ENCODE measurements at regions not wholly inside any gene's neighbourhood (a gene's known extent, or its start where the extent isn't known, plus 50 kb on each side); places are given as distances from the start of the nearest gene placed in this dataset.
"Not testable (repeated sequence)": the region's sequence is repeated elsewhere in the genome, so short reads cannot be mapped to it uniquely, and the experiment has no call there.

- no peak for DNase-seq
Observed at GRCh38 chr4:53865054-53865453, 199.4 kb downstream of the CHIC2 start.

DNA sequence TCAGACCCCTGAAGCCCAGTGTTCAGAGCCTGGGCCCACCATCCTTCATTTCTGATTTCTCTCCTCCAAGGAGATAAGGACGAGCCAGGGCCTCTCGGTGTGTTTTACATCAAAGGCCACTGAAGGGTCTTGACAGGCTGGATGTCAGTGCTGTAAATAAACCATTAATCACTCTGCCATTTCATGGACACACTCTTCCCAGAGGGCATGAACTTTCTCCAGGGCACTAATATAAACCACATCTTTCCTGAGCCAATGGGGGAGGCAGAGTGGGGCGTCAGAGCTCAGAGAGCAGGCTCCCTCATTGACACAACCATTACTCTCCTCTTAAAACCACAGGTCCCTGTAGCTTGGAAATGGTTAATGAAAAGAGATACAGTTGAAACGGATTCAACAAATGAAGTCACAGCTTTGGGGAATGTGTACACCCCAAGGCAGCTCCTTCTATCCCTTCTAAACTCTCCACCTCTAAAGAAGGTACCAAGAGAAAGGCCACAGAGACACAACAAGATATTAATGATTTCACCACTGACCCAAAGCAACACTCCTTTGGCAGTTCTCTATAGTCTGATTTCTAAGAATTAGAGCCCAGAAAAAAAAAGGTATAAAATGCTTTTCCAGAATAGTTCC is 200.6 kb downstream of the CHIC2 start:
- no peak for DNase-seq

DNA sequence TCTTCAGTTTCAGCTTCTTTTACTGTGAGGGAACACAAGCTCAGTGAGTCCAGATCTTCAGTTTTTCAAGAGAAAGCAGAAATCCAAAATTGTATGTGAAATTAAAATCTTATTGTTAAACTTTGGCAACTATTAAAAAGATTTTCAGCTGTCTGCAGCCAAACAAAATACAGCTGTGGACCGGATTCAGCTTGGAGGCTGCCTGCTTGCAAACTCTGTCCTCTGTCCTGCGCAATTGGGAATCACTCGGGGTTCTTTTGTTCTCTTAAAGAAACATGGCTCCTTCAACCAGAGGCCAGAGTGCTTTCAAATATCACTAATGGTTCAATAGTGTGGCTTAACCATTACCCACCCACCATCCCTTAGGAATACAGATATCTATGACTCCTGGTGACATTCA is 201.2 kb downstream of the CHIC2 start:
- DNase-seq: no peak

DNA sequence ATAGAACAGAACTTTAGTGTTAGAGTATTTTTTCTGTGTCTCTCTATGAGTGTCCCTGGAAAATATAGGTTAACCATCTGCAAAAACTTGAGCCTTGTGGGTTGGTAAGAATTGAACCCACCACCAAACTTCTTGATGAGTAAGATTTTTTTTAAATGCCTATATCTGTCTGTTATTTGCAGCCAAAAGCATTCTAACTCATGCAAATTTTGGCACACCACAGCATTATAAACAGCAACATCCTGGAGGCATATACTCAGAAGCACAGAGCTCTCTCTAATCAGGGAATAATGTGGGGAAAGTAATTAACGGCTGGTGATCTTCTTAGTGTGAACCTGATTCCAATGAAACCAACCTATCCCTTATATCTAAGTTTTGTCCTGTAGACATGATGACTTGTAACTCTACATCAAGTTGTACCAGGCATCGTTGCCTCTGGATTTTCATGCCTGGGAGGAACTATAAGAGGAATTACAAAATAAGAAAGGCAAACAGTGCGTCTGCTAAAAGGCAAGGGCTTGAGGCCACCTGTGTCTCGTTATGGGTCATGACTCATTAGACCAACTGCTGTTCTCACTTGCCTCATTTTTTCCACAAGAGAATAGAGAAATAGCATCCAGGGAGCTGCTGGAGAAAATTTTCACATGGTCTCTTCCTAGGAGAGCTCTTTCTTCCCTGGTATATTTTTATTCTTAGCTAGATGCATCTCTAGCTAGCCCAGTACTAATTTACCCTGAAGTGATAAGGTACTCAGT is 202.4 kb downstream of the CHIC2 start:
- no peak for DNase-seq

- no peak for DNase-seq
Observed at GRCh38 chr4:53859305-53859704, 205.1 kb downstream of the CHIC2 start.

DNA sequence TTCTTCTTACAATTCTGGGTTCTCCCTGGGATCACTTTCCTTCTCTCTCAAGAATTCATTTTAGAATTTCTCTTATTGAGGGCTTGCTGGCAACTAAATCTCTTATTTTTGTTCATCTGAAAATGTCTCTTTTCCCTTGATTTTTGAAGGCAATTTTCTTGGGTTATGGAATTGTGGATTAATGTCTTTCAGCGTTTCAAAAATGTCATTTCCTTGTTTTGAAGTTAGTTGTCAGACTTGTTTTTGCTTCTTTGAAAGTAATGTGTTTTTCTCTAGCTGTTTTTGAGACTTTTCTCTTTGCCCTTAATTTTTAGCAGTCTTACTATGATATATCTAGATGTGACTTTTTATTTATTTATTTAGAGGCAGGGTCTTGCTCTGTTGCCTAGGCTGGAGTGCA is 205.7 kb downstream of the CHIC2 start:
- DNase-seq: no peak

GRCh38 chr4:53855581-53856250 is 208.7 kb downstream of the CHIC2 start:
- DNase-seq: no peak

DNA sequence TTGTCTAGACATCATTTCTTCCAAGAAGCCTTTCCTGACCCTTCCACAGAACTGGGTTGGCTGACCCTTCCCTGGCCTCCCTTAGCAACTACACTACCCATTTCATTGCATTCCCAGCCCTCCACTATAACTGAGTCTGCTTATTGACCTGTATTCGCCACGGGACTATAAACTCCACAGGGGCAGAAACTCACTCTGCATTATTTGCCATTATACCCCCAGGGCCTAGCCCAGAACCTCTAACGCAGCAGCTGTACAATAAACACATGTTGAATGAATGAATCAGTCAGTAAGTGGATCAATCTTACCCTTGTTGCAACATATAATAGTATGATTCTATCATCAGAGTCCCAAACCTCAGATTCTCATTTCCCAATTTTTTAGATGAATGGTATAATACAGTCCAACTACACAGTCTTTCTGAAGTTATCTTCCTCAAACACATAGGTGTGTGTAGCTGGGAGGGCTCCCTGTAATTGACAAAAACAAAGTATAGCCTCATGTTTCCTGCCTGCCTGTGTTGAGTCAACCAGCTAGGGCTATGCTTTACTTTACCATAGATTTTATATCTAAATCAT is 209.3 kb downstream of the CHIC2 start:
- DNase-seq: no peak

DNA sequence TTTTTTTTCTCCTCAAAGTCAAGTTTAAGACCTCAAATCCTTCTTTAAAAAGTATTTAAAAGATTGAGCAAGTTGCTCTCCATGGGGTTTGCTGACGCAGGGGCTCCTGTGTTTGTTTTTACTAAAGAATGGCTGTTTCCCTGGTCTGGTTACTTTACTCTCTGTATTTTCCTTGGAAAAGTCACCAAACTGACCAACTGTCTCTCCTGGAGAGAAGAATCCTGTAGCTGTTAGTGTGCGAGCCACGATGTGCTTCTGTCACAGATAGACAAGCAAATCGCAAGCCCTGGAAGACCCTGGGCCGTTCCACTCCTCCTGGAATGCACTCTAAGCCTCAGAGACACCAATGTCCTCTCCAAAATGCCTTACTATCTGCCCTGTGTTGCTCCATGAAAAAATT is 212.1 kb downstream of the CHIC2 start:
- DNase-seq: no peak

DNA sequence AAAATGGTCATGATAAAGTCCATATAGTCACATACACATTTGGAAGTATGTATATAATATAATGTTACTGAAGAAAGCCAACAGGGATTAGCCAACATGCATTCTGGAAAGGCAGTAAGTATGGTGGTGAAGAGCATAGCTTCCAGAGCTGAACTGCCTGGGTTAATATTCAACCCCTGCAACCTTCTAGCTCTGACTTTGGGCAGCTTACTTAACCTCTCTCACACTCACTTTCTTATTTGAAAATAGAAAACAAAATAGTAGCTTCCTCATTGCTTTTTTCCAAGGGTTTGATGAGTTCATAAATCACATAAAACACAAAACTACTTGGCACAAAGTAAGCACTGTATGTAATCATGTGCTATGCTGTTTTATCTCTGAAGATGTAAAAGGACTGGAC is 216.4 kb downstream of the CHIC2 start:
- DNase-seq: no peak

GRCh38 chr4:53844551-53844950 is 219.9 kb downstream of the CHIC2 start:
- DNase-seq: no peak

DNA sequence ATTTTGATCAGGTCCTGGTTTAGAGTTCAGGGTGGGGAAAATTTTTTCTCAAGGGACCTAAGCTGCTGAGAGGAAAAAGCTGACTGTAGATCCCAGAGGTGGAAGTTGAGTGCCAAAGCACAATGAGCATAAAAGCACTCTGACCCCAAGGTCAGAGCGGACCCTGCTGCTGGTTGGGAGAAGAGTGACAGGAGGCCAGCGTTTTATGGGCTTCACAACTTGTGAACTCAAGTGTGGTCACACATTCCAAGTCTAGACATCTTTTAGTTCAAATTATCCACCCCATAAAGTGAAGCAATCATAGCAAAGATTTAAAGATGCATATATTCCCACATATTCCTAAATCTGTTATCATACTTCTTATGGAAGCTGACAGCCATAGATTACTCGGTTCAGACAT is 220.3 kb downstream of the CHIC2 start:
- DNase-seq: no peak

DNA sequence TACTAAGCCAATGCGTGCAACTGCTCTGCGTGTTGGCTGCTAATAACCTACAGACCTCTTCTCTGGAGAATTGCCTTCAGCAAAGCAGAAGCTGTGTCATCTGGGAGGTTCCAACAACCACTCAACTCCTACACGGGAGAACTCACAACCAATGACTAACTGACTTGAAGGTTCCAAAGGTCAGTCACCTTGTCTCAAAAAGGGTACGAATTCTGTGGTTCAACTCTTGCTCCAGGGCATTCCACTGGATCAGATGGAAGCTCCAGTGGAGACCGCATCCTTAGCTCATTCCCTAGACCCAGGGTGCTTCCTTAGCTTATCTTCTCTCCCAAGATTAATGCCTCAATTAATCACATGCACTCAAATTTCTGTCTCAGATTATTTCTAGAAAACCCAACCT is 222.7 kb downstream of the CHIC2 start:
- DNase-seq: no peak

DNA sequence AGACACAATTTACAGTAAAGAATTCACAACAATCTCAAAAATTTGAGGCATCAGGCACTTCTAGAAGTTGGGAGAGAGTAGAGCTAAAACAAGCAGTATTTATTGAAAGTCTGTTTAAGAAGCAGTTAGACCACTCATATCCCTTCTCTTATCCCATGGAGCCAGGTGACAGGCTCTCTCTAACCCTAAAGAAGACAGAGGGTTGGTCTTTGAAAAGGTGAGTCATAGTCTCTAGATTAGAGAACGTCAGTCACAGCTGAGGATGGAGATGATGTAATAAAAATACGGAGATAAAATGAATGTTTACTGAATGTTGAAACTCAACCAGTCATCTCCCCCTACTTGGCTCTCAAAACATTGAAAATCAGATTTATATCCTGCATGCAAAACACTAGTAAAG is 223.8 kb downstream of the CHIC2 start:
- no peak for DNase-seq

DNA sequence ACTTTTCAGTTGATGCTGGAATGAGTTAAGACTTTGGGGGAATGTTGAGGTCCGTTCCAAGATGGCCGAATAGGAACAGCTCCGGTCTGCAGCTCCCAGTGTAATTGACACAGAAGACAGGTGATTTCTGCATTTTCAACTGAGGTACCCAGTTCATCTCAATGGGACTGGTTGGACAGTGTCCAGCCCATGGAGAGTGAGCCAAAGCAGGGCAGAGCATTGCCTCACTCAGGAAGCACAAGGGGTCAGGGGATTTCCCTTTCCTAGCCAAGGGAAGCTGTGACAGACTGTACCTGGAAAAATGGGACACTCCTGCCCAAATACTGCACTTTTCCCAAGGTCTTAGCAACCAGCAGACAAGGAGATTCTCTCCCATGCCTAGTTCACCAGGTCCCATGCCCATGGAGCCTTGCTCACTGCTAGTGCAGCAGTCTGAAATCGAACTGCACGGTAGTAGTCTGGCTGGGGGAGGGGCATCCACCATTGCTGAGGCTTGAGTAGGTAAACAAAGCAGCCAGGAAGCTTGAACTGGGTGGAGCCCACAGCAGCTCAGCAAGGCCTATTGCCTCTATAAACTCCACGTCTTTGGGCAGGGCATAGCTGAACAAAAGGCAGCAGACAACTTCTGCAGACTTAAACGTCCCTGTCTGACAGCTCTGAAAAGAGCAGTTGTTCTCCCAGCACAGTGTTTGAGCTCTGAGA is 231.0 kb downstream of the CHIC2 start:
- not testable (repeated sequence) for DNase-seq

DNA sequence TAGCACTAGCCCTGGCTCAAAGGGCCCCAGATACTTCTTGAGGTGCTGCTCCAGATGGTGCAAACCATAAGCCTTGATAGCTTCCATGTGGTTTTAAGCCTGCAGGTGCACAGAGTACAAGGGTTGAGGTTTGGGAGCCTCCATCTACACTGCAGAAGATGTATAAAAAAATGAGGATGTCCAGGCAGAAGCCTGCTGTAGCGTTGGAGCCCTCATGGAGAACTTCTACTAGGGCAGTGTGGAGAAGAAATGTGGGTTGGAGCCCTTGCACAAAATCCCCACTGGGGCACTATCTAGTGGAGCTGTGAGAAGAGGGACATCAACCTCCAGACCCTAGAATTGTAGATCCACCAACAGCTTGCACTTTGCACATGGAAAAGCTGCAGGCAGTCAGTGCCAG is 231.9 kb downstream of the CHIC2 start:
- DNase-seq: no peak

- no peak for DNase-seq
Observed at GRCh38 chr4:53830511-53830910, 233.9 kb downstream of the CHIC2 start.

DNA sequence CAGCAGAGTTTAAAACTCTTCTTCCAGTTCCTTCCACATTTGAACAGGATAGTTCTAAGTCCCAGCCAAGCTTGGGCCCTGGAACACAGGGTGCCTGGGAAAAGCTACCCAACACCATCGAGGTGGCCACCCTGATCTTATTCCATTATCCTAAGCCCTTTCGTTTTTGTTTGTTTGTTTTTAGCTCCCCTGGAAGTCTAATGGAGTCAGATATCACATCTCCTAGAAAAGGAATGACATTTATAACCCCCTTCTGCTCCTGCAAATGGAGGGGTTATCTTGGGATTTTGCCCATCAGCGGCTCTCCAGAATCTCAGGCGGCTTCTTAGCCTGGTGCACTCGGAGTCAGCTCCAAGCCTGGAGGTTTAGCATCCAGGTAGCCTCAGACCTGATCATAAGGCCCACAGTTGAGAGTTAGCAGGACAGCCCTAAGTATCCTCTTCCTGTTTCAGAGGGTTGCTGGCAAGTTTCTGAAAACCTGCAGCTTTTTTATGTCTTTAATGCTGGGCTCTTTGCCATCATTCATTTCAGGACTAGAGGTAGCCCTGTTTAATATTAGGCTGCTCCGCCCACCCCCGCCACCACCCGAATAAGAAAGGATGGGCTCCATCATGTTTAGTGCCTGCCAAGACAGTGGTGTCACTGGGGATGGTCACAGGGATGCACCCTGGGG is 230.0 kb upstream of the LNX1 start:
- no peak for DNase-seq

DNA sequence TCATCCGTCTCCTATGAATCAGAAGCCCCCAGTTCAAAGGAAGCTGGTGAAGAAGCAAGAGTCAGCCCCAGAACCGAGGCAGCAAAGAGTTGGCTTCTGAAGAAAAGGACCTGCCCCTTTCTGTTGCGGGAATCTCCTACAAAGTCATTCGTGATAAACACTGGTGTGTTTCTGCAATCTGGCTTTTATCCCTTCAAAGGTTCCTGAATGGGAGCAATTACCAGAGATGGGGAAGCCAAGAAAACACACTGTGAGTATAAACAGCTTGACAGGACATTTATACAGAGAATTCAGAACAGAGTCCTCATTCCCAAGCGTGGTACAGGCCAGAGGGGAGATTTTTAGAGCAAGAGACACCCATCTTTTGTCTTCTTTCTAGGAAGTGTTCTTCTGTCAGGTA is 226.8 kb upstream of the LNX1 start:
- DNase-seq: no peak

DNA sequence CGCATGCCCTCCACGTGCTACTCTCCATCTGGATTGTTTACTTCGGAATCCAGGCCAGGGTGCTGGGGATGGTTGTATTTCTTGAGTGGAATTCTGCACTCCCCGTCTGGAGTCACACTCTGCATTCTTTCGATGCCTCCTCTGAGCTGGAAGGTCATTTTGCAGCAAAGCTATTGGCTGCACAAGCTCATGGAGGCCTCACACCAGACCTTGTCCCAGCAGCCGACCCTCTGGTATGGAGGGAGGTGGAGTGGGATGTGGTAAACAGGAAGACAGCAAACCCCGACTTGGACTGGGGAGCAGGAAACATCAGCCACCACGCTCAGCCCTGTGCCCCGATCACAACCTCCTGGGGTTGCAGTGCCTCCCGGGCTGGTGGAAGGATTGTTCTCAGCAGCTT is 225.3 kb upstream of the LNX1 start:
- no peak for DNase-seq

- DNase-seq: no peak
Observed at GRCh38 chr4:53815281-53815680, 224.0 kb upstream of the LNX1 start.

DNA sequence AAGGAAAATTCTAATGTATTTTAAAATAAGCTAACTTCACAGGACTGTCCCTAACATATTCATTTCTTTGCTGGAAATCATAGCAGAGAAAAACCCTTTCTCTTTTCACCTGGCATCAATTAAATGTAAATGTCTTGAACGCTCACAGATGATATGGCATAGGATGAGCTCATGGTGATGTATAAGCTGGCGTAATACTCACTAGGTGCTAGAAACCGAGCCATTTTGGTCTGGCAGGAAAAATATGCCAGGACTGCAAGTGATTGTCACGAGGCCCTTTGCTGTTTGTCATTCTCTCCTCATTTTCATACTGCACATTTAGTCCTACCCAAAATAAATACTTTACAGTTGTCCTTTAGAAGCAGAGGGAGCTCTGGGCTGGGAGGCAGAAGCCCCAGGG is 222.7 kb upstream of the LNX1 start:
- no peak for DNase-seq

DNA sequence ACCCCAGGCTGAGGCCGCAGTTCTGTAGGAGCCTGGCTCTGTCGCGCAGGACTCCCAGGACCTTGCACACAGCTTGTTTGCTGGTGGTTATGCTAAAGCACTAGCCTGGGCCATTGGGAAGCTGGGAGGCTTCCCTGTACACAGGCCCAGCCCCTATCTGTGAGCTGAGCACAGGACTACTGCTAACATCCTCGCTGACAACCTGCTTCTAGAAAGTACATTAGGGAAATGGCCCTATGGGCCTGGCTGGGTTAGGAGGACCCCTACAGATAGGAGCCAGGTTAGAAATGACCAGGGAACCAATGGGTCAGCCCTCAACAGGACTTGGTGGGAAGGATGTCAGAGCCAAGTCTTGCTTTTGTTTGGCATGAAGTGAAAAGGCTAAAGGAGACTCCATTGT is 219.4 kb upstream of the LNX1 start:
- DNase-seq: no peak
